Lower leg skin (tissue), 3 donors: ENCODE measurements at regions not wholly inside any gene's neighbourhood (a gene's known extent, or its start where the extent isn't known, plus 50 kb on each side); places are given as distances from the start of the nearest gene placed in this dataset.

Experiments used
- CTCF ChIP-seq, 3 donors: fragments of 450-650 bp; IDR thresholded peaks; one replicate each; pipeline ENCODE4 v1.5.1; 2016; ENCODE audit warnings: antibody characterized with exemption in 3 of 3, mild to moderate bottlenecking in 3 of 3, moderate library complexity in 2 of 3
- POLR2A ChIP-seq, 2 donors: fragments of 450-650 bp; IDR thresholded peaks; one replicate each; pipeline ENCODE4 v1.6.1; 2016 to 2017; ENCODE audit warnings: antibody characterized with exemption in 2 of 2, mild to moderate bottlenecking in 1 of 2, moderate library complexity in 1 of 2

- TF ChIP-seq CTCF (IDR thresholded peaks at IDR 0.05) (no peak), POLR2A (IDR thresholded peaks at IDR 0.05) (no peak)
Measured at GRCh38 chr9:13380903-13381302, 101.4 kb upstream of the MPDZ start.
